Spinal cord (tissue), 9 donors: ENCODE measurements at regions not wholly inside any gene's neighbourhood (a gene's known extent, or its start where the extent isn't known, plus 50 kb on each side); places are given as distances from the start of the nearest gene placed in this dataset.

Experiments
- DNase-seq, 6 donors: peaks; one replicate each; pipeline versions ENCODE4 v3.0.0 to v3.0.0-alpha.2; 2013 to 2015; ENCODE audit warnings: low spot score in 6 of 6, low read depth in 4 of 6
- H3K27ac ChIP-seq: one replicate; pipeline ENCODE4 v1.5.1; 2013; ENCODE audit warnings: low read depth, low read length, control low read depth
- H3K27me3 ChIP-seq: one replicate; pipeline ENCODE4 v1.6.1; 2013; ENCODE audit warnings: low read length; ENCODE audit not compliant: control insufficient read depth, insufficient read depth
- H3K36me3 ChIP-seq: one replicate; pipeline ENCODE4 v1.6.1; 2013; ENCODE audit warnings: low read length; ENCODE audit not compliant: control insufficient read depth, insufficient read depth
- H3K4me1 ChIP-seq: one replicate; pipeline ENCODE4 v1.6.1; 2013; ENCODE audit warnings: low read length; ENCODE audit not compliant: control insufficient read depth, insufficient read depth
- H3K4me3 ChIP-seq: one replicate; pipeline ENCODE4 v1.5.1; 2013; ENCODE audit warnings: low read depth, low read length, control low read depth
- H3K9me3 ChIP-seq: one replicate; pipeline ENCODE4 v1.6.1; 2013; ENCODE audit warnings: low read length; ENCODE audit not compliant: control insufficient read depth, insufficient read depth
- WGBS: methylation state at CpG from one replicate; pipeline ENCODE4 v1.1.5; 2013; ENCODE audit warnings: missing lambda C conversion rate; ENCODE audit not compliant: insufficient coverage; 5-methylcytosine and 5-hydroxymethylcytosine counted together
- donor health status: healthy.

GRCh38 chr21:16770266-16770665, 742.6 kb upstream of the CXADR start:
- H3K27ac ChIP-seq, result no peak overlapping the region
- H3K4me1 ChIP-seq, result peaks cover 4% of the 10 kb centered on the region
- H3K36me3 ChIP-seq, result no peaks in the 10 kb centered on the region
- DNase-seq, result no peak
- no peaks in the 10 kb centered on the region for H3K9me3 ChIP-seq
- no peak overlapping the region for H3K4me3 ChIP-seq
- H3K27me3 ChIP-seq, result no peaks in the 10 kb centered on the region

GRCh38 chr21:16773206-16773605, 739.6 kb upstream of the CXADR start:
- no CpG with 5 or more reads among the region's 1 CpG for WGBS
- Histone ChIP-seq H3K9me3 (no peaks in the 10 kb centered on the region), H3K27ac (no peak overlapping the region), H3K4me1 (peaks cover 6% of the 10 kb centered on the region), H3K4me3 (no peak overlapping the region), H3K36me3 (no peaks in the 10 kb centered on the region), H3K27me3 (no peaks in the 10 kb centered on the region)
- DNase-seq, result no peak

GRCh38 chr21:16775076-16775475, 737.8 kb upstream of the CXADR start:
- peak overlapping the region; percentile 30 for H3K27ac ChIP-seq
- no peak overlapping the region for H3K4me3 ChIP-seq
- peaks cover 6% of the 10 kb centered on the region for H3K4me1 ChIP-seq
- WGBS, result 27% methylated on average over 3 of the region's 5 CpGs
- no peaks in the 10 kb centered on the region for H3K27me3 ChIP-seq
- no peaks in the 10 kb centered on the region for H3K9me3 ChIP-seq
- no peaks in the 10 kb centered on the region for H3K36me3 ChIP-seq
- peak in 2 of 6 donors; percentile 91 to 94 for DNase-seq

- peak in 2 of 6 donors; percentile 44 to 85 for DNase-seq
- Histone ChIP-seq H3K27me3 (no peaks in the 10 kb centered on the region), H3K27ac (no peak overlapping the region), H3K36me3 (no peaks in the 10 kb centered on the region), H3K4me1 (peaks cover 6% of the 10 kb centered on the region), H3K9me3 (no peaks in the 10 kb centered on the region), H3K4me3 (no peak overlapping the region)
- WGBS, result no CpG with 5 or more reads among the region's 6 CpGs
Observed at GRCh38 chr21:16777041-16777720, 735.7 kb upstream of the CXADR start.

GRCh38 chr21:16788584-16788983, 724.3 kb upstream of the CXADR start:
- Histone ChIP-seq H3K27ac (no peak overlapping the region), H3K36me3 (no peaks in the 10 kb centered on the region), H3K4me1 (no peaks in the 10 kb centered on the region), H3K9me3 (no peaks in the 10 kb centered on the region), H3K27me3 (no peaks in the 10 kb centered on the region), H3K4me3 (no peak overlapping the region)
- DNase-seq, result peak in 1 of 6 donors; percentile 80
- WGBS, result no CpG with 5 or more reads among the region's 2 CpGs

- H3K4me1 ChIP-seq, result no peaks in the 10 kb centered on the region
- no peak overlapping the region for H3K4me3 ChIP-seq
- no peaks in the 10 kb centered on the region for H3K27me3 ChIP-seq
- DNase-seq, result no peak
- no CpG with 5 or more reads among the region's 3 CpGs for WGBS
- no peaks in the 10 kb centered on the region for H3K9me3 ChIP-seq
- H3K27ac ChIP-seq, result no peak overlapping the region
- H3K36me3 ChIP-seq, result no peaks in the 10 kb centered on the region
Observed at GRCh38 chr21:16789636-16790035, 723.2 kb upstream of the CXADR start.

- peak in 2 of 6 donors; percentile 73 to 75 for DNase-seq
- H3K4me3 ChIP-seq, result no peak overlapping the region
- 25% methylated on average over 3 of the region's 5 CpGs for WGBS
- H3K9me3 ChIP-seq, result no peaks in the 10 kb centered on the region
- no peaks in the 10 kb centered on the region for H3K4me1 ChIP-seq
- H3K27ac ChIP-seq, result no peak overlapping the region
- H3K36me3 ChIP-seq, result no peaks in the 10 kb centered on the region
- no peaks in the 10 kb centered on the region for H3K27me3 ChIP-seq
Observed at GRCh38 chr21:16792101-16792500, 720.7 kb upstream of the CXADR start.

- no peaks in the 10 kb centered on the region for H3K27me3 ChIP-seq
- no peak overlapping the region for H3K4me3 ChIP-seq
- WGBS, result 80% methylated on average over 1 of the region's 3 CpGs
- DNase-seq, result no peak
- H3K4me1 ChIP-seq, result no peaks in the 10 kb centered on the region
- no peak overlapping the region for H3K27ac ChIP-seq
- no peaks in the 10 kb centered on the region for H3K36me3 ChIP-seq
- no peaks in the 10 kb centered on the region for H3K9me3 ChIP-seq
Observed at GRCh38 chr21:16794950-16795349, 717.9 kb upstream of the CXADR start.

- Histone ChIP-seq H3K4me3 (no peak overlapping the region), H3K27me3 (no peaks in the 10 kb centered on the region), H3K27ac (no peak overlapping the region), H3K36me3 (no peaks in the 10 kb centered on the region), H3K9me3 (no peaks in the 10 kb centered on the region), H3K4me1 (no peaks in the 10 kb centered on the region)
- peak in 1 of 6 donors; percentile 31 for DNase-seq
Observed at GRCh38 chr21:16796776-16797175, 716.1 kb upstream of the CXADR start.

- no peaks in the 10 kb centered on the region for H3K9me3 ChIP-seq
- H3K4me1 ChIP-seq, result no peaks in the 10 kb centered on the region
- H3K27me3 ChIP-seq, result no peaks in the 10 kb centered on the region
- H3K4me3 ChIP-seq, result no peak overlapping the region
- H3K27ac ChIP-seq, result no peak overlapping the region
- no CpG with 5 or more reads among the region's 2 CpGs for WGBS
- H3K36me3 ChIP-seq, result no peaks in the 10 kb centered on the region
- peak in 4 of 6 donors; percentile 56 to 95 (median 78) for DNase-seq
Observed at GRCh38 chr21:16797540-16797939, 715.3 kb upstream of the CXADR start.
